ENCODE measurements at regions not wholly inside any gene's neighbourhood (a gene's known extent, or its start where the extent isn't known, plus 50 kb on each side); places are given as distances from the start of the nearest gene placed in this dataset.

DNA sequence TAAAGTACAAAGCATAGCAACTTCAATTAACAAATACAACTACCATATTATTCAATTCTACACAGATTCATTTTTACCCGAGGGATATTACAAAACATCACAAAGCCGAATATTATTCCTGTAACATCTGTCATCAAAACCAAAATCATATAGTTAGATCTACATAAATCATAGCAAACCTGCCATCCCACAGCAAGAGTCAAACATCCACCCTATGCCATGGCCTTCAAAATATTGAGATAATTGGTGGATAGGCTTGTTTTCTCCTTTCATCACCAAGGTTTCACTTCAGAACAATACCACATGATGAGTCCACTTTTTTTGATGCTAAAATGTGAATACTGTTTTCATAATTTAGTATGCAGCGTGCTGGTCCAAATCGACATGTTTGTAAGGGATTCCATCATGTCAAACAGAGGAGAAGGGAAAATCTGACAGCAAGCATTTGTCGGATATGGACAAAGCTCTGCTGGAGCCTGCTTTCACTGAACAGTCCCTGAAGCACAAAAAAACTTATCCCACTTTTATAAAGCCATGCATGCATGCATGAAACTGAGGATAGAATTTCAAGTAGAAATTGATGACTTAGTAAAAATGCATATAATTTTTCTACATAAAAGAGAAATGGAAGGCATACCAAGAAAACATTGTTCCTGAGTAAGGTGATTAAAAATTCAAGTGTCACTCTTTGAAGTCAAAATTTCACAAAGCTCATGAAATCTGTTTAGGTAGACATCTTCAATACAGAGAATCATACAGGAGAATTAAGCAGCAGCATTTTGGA, 494.1 kb downstream of the HACE1 start:
- DNase-seq, result no peak
- intact Hi-C loops (cut with micrococcal nuclease), result no loop called here
- H3K9me3 Mint-ChIP-seq, result no peaks in the 10 kb centered on the region
- no peaks in the 10 kb centered on the region for H3K4me1 Mint-ChIP-seq (ENCODE audit: low read depth)
- H3K27ac Mint-ChIP-seq, result no peak overlapping the region
- ChIA-PET POLR2A (no interaction called here), CTCF (no interaction called here)
- no peaks in the 10 kb centered on the region for H3K27me3 Mint-ChIP-seq
- no peak overlapping the region for H3K4me3 Mint-ChIP-seq
- no peaks in the 10 kb centered on the region for H3K36me3 Mint-ChIP-seq

DNA sequence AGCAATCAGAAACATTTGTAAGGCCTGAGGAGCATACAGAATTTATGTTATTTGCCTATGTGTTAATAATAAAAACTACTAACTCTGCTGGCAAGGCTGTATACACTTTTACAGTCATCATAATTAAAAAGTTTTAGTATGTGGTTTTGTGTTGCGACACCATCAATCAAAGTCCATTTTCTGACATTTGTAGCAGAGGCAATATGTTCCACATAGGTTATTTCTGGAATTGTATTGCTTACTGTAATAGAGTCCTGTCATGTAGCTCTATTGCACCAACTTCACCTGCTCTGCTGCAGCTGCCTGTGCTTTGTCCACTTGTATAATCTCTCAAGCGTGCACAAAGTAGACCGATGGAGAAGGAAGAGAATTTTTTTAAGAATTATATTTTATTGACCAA, 501.8 kb downstream of the HACE1 start:
- no peak overlapping the region for H3K27ac Mint-ChIP-seq
- no peak for DNase-seq
- intact Hi-C loops (cut with micrococcal nuclease), result no loop called here
- CTCF ChIA-PET, result no interaction called here
- H3K4me1 Mint-ChIP-seq (ENCODE audit: low read depth), result no peaks in the 10 kb centered on the region
- no peak overlapping the region for H3K4me3 Mint-ChIP-seq
- POLR2A ChIA-PET, result no interaction called here
- no peaks in the 10 kb centered on the region for H3K36me3 Mint-ChIP-seq
- peaks cover 10% of the 10 kb centered on the region for H3K9me3 Mint-ChIP-seq
- H3K27me3 Mint-ChIP-seq, result no peaks in the 10 kb centered on the region

DNA sequence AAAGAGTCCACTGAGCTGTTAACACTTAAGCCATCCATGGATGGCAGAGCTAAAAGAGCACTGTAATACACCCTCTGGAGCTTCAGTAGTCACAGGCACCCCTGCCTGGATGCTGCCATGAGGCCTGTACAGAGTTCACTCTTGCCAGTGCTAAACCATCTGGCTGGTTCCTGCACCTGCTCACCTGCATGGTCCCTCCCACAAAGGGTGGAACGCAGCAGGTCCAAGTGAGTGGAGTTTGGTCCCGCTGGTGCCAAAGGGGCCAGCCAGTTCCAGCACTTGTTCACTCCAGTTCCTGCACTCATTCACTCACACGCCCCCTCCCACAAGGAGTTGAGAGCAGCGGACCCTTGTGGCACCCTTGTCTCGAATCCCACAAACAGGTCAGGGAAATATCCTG, 503.5 kb downstream of the HACE1 start:
- ChIA-PET CTCF (no interaction called here), POLR2A (no interaction called here)
- Mint-ChIP-seq H3K9me3 (peaks cover 10% of the 10 kb centered on the region), H3K4me1 (ENCODE audit: low read depth) (no peaks in the 10 kb centered on the region), H3K27ac (no peak overlapping the region), H3K36me3 (no peaks in the 10 kb centered on the region), H3K27me3 (no peaks in the 10 kb centered on the region), H3K4me3 (no peak overlapping the region)
- no peak for DNase-seq
- intact Hi-C loops (cut with micrococcal nuclease), result no loop called here

GRCh38 chr6:104349191-104349590, 510.5 kb downstream of the HACE1 start:
- CTCF ChIA-PET, result no interaction called here
- peaks cover 7% of the 10 kb centered on the region for H3K9me3 Mint-ChIP-seq
- no peak overlapping the region for H3K27ac Mint-ChIP-seq
- H3K36me3 Mint-ChIP-seq, result no peaks in the 10 kb centered on the region
- POLR2A ChIA-PET, result no interaction called here
- no peak overlapping the region for H3K4me3 Mint-ChIP-seq
- no peaks in the 10 kb centered on the region for H3K27me3 Mint-ChIP-seq
- no peak for DNase-seq
- H3K4me1 Mint-ChIP-seq (ENCODE audit: low read depth), result no peaks in the 10 kb centered on the region
- intact Hi-C loops (cut with micrococcal nuclease), result no loop called here

- Mint-ChIP-seq H3K4me3 (no peak overlapping the region), H3K27ac (no peak overlapping the region), H3K9me3 (peaks cover 12% of the 10 kb centered on the region), H3K36me3 (no peaks in the 10 kb centered on the region), H3K4me1 (ENCODE audit: low read depth) (no peaks in the 10 kb centered on the region), H3K27me3 (no peaks in the 10 kb centered on the region)
- intact Hi-C loops (cut with micrococcal nuclease), result no loop called here
- ChIA-PET POLR2A (no interaction called here), CTCF (no interaction called here)
- DNase-seq, result no peak
Observed at GRCh38 chr6:104344223-104344622, 515.5 kb downstream of the HACE1 start.

DNA sequence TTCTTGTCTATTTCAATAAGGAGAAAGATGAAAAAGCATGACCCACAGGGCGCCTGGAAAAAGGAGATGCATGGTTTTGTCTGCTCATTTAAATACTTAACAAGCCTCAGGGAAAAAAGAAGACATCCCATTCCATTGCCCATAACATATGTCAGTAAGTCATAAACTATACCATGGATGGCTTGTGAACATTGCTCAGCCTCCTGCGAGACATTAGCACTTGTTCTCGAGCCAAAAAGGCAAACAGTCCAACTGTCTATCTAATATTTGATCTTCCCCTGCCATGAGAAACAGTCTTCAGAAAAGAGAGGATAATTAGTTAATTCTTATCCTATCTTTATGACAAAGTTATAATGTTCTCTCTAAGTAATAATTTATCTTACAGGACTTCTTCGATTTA, 527.4 kb downstream of the HACE1 start:
- Mint-ChIP-seq H3K4me3 (no peak overlapping the region), H3K36me3 (no peaks in the 10 kb centered on the region), H3K4me1 (ENCODE audit: low read depth) (no peaks in the 10 kb centered on the region), H3K9me3 (no peaks in the 10 kb centered on the region), H3K27me3 (no peaks in the 10 kb centered on the region), H3K27ac (no peak overlapping the region)
- DNase-seq, result no peak
- ChIA-PET CTCF (no interaction called here), POLR2A (no interaction called here)
- intact Hi-C loops (cut with micrococcal nuclease), result no loop called here

DNA sequence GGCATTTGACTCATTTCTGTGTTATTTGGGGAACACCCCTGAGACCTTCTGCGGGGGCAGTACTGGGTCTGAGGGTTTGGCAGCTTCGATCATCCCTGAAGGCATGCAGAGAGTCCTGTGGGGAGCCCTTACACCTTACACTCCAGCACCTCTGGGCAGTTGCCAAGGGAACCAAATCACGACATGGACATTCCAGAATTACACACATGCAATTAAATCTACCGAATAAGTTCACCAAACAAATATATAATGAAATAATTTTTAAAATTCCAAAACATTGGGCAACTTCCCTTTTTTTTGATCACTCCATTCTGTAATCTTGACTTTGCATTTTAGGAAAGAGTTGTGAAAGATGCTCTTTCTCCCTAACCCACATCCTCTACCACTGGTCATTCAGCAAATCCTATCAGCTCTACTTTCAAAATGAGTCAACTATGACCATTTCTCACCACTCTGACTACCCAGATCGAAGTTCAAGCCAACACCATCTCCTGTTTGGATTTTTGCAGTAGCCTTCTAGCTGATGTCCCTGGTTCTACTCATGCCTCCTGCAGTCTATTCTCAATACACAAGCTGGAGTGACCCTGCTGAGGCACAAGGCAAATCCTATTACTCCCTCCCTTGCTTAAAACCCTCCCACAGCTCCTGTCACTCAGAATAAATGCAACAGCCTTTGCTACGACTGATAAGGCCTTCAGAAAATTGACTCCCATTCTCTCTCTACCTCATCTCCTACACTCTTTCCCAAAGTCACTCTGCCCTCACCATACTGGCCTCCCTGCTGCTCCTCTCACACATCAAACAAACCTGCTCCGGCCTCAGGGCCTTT, 533.3 kb downstream of the HACE1 start:
- CTCF ChIA-PET, result interaction anchor here (0.6 to 1.1 kb wide), 3 partner anchors 10 to 92 kb away, joined by 3 read pairs; no protein-coding TSS in a partner anchor
- no peak for DNase-seq
- no peaks in the 10 kb centered on the region for H3K27me3 Mint-ChIP-seq
- H3K27ac Mint-ChIP-seq, result no peak overlapping the region
- H3K4me1 Mint-ChIP-seq (ENCODE audit: low read depth), result no peaks in the 10 kb centered on the region
- POLR2A ChIA-PET, result no interaction called here
- intact Hi-C loops (cut with micrococcal nuclease), result loop anchor here (10.0 kb wide), 1 partner anchor 198 kb away; no protein-coding TSS in a partner anchor
- no peak overlapping the region for H3K4me3 Mint-ChIP-seq
- no peaks in the 10 kb centered on the region for H3K9me3 Mint-ChIP-seq
- no peaks in the 10 kb centered on the region for H3K36me3 Mint-ChIP-seq

DNA sequence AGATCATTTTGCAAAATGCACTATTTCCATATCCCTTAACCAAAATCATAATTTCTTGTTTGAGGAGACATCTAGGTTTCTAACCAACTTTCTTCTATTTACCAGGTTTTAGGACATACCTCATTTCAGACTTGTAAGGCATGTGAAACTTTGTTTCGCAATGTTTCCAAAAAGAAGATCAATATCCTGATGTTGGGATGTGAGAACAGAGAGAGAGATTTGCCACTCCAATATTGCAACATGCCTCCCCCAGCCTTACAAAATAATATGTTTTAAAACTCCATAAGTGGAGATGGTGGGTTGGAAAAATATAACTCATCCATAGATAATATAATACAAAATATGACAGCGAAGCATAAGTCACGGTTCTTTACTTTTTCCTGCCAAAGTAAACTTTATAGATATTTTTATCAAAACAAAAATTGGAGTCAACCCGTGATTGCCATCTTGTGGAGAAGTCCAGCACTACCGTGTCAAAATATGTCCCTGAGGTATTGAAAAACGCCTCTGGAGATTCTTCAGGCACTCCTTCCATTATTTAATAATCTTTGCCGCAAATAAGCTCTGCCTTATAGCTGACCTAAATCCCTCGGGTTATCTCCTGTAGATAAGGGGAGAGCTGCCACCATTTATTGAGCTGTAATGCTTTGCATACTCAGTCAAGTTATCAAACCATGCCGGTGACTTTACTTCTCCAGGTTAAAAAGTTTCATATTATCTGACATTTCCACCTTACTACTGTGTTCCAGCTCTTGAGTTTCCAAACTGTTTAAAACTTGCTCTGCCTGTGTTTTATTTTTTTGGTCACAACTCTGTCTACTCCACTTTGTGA, 534.2 kb downstream of the HACE1 start:
- no peak for DNase-seq

GRCh38 chr6:104324301-104324700, 535.4 kb downstream of the HACE1 start:
- ChIA-PET POLR2A (no interaction called here), CTCF (no interaction called here)
- H3K4me1 Mint-ChIP-seq (ENCODE audit: low read depth), result no peaks in the 10 kb centered on the region
- no peak overlapping the region for H3K27ac Mint-ChIP-seq
- no peaks in the 10 kb centered on the region for H3K27me3 Mint-ChIP-seq
- H3K36me3 Mint-ChIP-seq, result no peaks in the 10 kb centered on the region
- intact Hi-C loops (cut with micrococcal nuclease), result loop anchor here (10.0 kb wide), 1 partner anchor 200 kb away; no protein-coding TSS in a partner anchor
- no peak overlapping the region for H3K4me3 Mint-ChIP-seq
- DNase-seq, result no peak
- no peaks in the 10 kb centered on the region for H3K9me3 Mint-ChIP-seq

More for the DNA sequence above, 534.2 kb downstream of the HACE1 start:
- CTCF ChIA-PET, result interaction anchor here (0.6 to 1.1 kb wide), 3 partner anchors 11 to 93 kb away, joined by 3 read pairs; no protein-coding TSS in a partner anchor
- Mint-ChIP-seq H3K9me3 (no peaks in the 10 kb centered on the region), H3K27ac (no peak overlapping the region), H3K36me3 (no peaks in the 10 kb centered on the region), H3K4me3 (no peak overlapping the region), H3K4me1 (ENCODE audit: low read depth) (no peaks in the 10 kb centered on the region), H3K27me3 (no peaks in the 10 kb centered on the region)
- POLR2A ChIA-PET, result no interaction called here
- intact Hi-C loops (cut with micrococcal nuclease), result loop anchor here (10.0 kb wide), 1 partner anchor 199 kb away; no protein-coding TSS in a partner anchor

DNA sequence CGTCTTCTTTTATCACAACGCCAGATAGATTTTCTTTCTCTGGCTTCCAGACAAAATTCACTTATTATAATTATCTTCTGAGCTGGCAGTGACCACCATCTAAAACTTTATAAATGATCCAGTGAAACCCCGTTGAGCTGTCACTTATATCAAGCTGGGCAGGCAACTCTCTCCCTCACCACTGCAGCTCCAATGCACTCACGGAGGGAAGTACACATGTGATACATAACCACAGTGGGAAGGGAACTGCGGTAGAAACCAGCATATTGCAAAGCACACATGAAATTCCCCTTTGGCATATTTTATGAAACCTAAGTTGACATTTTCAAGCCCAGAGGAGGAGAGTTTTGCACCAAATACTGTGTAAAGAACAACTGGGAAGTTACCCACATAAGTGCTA, 536.9 kb downstream of the HACE1 start:
- Mint-ChIP-seq H3K4me1 (ENCODE audit: low read depth) (no peaks in the 10 kb centered on the region), H3K27me3 (no peaks in the 10 kb centered on the region), H3K36me3 (no peaks in the 10 kb centered on the region), H3K4me3 (no peak overlapping the region), H3K27ac (no peak overlapping the region), H3K9me3 (no peaks in the 10 kb centered on the region)
- intact Hi-C loops (cut with micrococcal nuclease), result loop anchor here (10.0 kb wide), 1 partner anchor 202 kb away; no protein-coding TSS in a partner anchor
- ChIA-PET CTCF (no interaction called here), POLR2A (no interaction called here)
- DNase-seq, result no peak

DNA sequence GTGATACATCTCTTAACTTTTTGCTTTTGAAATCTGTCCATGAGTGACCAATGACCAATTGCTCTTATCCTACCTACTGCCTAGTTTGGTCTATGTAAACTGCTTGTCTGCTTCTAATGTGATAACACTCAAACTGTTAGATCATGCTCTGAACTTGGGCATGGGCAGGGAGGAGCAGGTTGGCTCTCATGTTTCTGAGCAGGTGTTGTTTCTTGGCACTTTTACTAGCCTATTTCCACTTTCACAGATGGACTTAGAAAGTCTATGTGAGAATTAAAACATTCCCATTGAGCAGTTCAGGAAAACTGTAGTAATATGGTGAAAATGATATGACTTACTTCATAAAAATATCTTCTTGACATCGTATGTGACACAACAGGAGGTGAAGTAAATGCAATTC, 538.4 kb downstream of the HACE1 start:
- CTCF ChIA-PET, result no interaction called here
- intact Hi-C loops (cut with micrococcal nuclease), result loop anchor here (10.0 kb wide), 1 partner anchor 204 kb away; no protein-coding TSS in a partner anchor
- POLR2A ChIA-PET, result no interaction called here
- Mint-ChIP-seq H3K27me3 (no peaks in the 10 kb centered on the region), H3K4me3 (no peak overlapping the region), H3K36me3 (no peaks in the 10 kb centered on the region), H3K9me3 (no peaks in the 10 kb centered on the region), H3K4me1 (ENCODE audit: low read depth) (no peaks in the 10 kb centered on the region), H3K27ac (no peak overlapping the region)
- DNase-seq, result no peak

DNA sequence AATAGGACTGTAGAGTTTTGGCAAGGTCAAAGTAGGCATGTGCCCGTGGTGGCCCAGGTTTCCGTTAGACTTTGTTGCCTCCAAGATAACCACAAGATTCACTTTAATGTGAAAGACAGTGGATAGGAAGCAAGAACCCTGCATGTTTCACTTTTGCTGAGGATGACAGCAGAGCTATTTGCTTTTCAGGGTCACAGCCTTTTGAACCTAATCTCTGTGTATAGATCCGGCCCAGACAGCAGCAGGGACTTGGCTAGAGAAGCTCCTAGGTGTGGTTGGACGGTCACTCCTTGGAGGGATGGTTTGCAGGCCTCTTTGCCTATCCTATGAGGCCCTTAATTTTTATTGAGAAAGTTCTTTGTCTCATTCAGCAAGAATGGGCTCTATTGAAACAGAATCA, 538.8 kb downstream of the HACE1 start:
- no peak overlapping the region for H3K27ac Mint-ChIP-seq
- CTCF ChIA-PET, result no interaction called here
- POLR2A ChIA-PET, result no interaction called here
- H3K4me1 Mint-ChIP-seq (ENCODE audit: low read depth), result no peaks in the 10 kb centered on the region
- H3K36me3 Mint-ChIP-seq, result no peaks in the 10 kb centered on the region
- no peaks in the 10 kb centered on the region for H3K9me3 Mint-ChIP-seq
- H3K4me3 Mint-ChIP-seq, result no peak overlapping the region
- DNase-seq, result no peak
- intact Hi-C loops (cut with micrococcal nuclease), result loop anchor here (10.0 kb wide), 1 partner anchor 204 kb away; no protein-coding TSS in a partner anchor
- no peaks in the 10 kb centered on the region for H3K27me3 Mint-ChIP-seq
